Loucy (cell line): ENCODE measurements at regions not wholly inside any gene's neighbourhood (a gene's known extent, or its start where the extent isn't known, plus 50 kb on each side); places are given as distances from the start of the nearest gene placed in this dataset.

Experiments used
- H2AFZ ChIP-seq: fragments of 200-600 bp; sonication (generic); 2 replicates; pipeline ENCODE4 v1.6.0; 2016; ENCODE audit warnings: antibody characterized with exemption, mild to moderate bottlenecking, low read length, moderate library complexity
- H3F3A ChIP-seq: fragments of 200-600 bp; 2 replicates; pipeline ENCODE4 v1.6.0; 2016; ENCODE audit warnings: antibody characterized with exemption, low read depth, mild to moderate bottlenecking
- H3K27me3 ChIP-seq: fragments of 200-600 bp; sonication (generic); 2 replicates; pipeline ENCODE4 v1.6.1; 2014; ENCODE audit warnings: low read length, mild to moderate bottlenecking; ENCODE audit not compliant: insufficient read depth, poor library complexity, severe bottlenecking
- H3K36me3 ChIP-seq: fragments of 200-600 bp; sonication (generic); 2 replicates; pipeline ENCODE4 v1.6.1; 2016; ENCODE audit warnings: low read length; ENCODE audit not compliant: insufficient read depth
- H3K4me1 ChIP-seq: fragments of 200-600 bp; sonication (generic); 2 replicates; pipeline ENCODE4 v1.5.1; 2014; ENCODE audit warnings: low read length, mild to moderate bottlenecking; ENCODE audit not compliant: insufficient read depth, poor library complexity, severe bottlenecking
- H3K4me2 ChIP-seq: fragments of 200-600 bp; sonication (generic); 2 replicates; pipeline ENCODE4 v1.6.0; 2014; ENCODE audit warnings: antibody characterized with exemption, low read length, low read depth, mild to moderate bottlenecking; ENCODE audit not compliant: poor library complexity, severe bottlenecking
- H3K4me3 ChIP-seq: fragments of 200-600 bp; sonication (generic); 2 replicates; pipeline ENCODE4 v1.5.1; 2014; ENCODE audit warnings: low read length, mild to moderate bottlenecking, mixed read lengths; ENCODE audit not compliant: poor library complexity, severe bottlenecking
- H3K79me2 ChIP-seq: fragments of 200-600 bp; sonication (generic); 2 replicates; pipeline ENCODE4 v1.6.1; 2014; ENCODE audit warnings: low read length; ENCODE audit not compliant: insufficient read depth
- H3K9ac ChIP-seq: fragments of 200-600 bp; sonication (generic); 2 replicates; pipeline ENCODE4 v1.6.0; 2014; ENCODE audit warnings: mild to moderate bottlenecking, low read depth, low read length, moderate library complexity; ENCODE audit not compliant: poor library complexity, severe bottlenecking
- H3K9me2 ChIP-seq: fragments of 200-600 bp; sonication (generic); replicated peaks from 2 replicates; pipeline ENCODE4 v1.6.1; 2016; ENCODE audit warnings: low read depth, low read length, mixed read lengths
- H3K9me3 ChIP-seq: fragments of 200-600 bp; sonication (generic); 2 replicates; pipeline ENCODE4 v1.6.1; 2014; ENCODE audit warnings: mild to moderate bottlenecking, antibody characterized with exemption, low read length, low read depth; ENCODE audit not compliant: insufficient read depth
- H4K20me1 ChIP-seq: fragments of 200-600 bp; sonication (generic); 2 replicates; pipeline ENCODE4 v1.6.0; 2014; ENCODE audit warnings: antibody characterized with exemption, low read length, mild to moderate bottlenecking; ENCODE audit not compliant: insufficient read depth, poor library complexity, severe bottlenecking
- EZH2phosphoT487 ChIP-seq: fragments of 200-600 bp; IDR thresholded peaks from 2 replicates; pipeline ENCODE4 v1.6.1; 2018; ENCODE audit warnings: antibody characterized with exemption, mild to moderate bottlenecking, moderate library complexity, borderline replicate concordance
- TF ChIP-seq, protein P1 (sequence below): fragments of 200-600 bp; sonication (generic); conservative IDR thresholded peaks from 2 replicates; pipeline ENCODE4 v1.5.1; 2014; ENCODE audit warnings: mild to moderate bottlenecking, antibody characterized with exemption, low read length

- Histone ChIP-seq H3K9ac (no peak overlapping the region), H4K20me1 (no peaks in the 10 kb centered on the region), H3K4me1 (no peaks in the 10 kb centered on the region), H3K4me3 (no peak overlapping the region), H3K27me3 (no peaks in the 10 kb centered on the region), H3K36me3 (no peaks in the 10 kb centered on the region), H3F3A (no peaks in the 10 kb centered on the region), H3K9me2 (no peaks in the 10 kb centered on the region), H2AFZ (no peak overlapping the region), H3K79me2 (no peaks in the 10 kb centered on the region), H3K9me3 (no peaks in the 10 kb centered on the region; the same call in 1 of the 2 replicates), H3K4me2 (no peak overlapping the region)
- no peak for TF ChIP-seq EZH2phosphoT487
- TF ChIP-seq, protein P1, sequence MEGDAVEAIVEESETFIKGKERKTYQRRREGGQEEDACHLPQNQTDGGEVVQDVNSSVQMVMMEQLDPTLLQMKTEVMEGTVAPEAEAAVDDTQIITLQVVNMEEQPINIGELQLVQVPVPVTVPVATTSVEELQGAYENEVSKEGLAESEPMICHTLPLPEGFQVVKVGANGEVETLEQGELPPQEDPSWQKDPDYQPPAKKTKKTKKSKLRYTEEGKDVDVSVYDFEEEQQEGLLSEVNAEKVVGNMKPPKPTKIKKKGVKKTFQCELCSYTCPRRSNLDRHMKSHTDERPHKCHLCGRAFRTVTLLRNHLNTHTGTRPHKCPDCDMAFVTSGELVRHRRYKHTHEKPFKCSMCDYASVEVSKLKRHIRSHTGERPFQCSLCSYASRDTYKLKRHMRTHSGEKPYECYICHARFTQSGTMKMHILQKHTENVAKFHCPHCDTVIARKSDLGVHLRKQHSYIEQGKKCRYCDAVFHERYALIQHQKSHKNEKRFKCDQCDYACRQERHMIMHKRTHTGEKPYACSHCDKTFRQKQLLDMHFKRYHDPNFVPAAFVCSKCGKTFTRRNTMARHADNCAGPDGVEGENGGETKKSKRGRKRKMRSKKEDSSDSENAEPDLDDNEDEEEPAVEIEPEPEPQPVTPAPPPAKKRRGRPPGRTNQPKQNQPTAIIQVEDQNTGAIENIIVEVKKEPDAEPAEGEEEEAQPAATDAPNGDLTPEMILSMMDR, result no peak
These were observed 84.5 kb upstream of the C1orf174 start for GRCh38 chr1:3984586-3984985.

DNA sequence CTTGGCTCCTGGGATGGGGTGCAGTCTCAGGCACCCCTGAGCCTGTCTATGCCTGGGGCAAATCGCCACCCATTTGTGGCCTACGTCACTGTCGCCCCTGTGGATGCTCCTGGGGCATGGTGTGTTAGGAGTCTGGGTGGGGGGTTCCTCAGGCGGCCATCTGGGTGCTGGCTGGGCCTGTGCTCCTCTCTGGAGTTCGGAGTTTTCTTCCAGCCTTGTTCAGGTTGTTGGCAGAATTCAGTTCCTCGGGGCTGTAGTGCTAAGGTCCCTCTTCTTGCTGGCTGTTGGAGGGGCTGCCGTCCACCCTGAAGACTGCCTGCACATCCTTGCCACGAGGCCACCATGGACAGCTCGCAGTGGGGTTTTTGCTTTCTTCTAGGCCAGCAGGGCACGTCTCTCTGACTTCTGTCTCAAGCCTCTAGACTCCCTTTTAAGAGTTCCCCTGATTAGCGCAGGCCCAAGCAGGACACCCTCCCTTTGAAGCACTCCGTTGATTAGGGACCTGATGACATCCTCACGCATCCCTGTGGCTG is 86.7 kb upstream of the C1orf174 start:
- no peak overlapping the region for H3K9ac ChIP-seq
- no peak for TF ChIP-seq EZH2phosphoT487
- TF ChIP-seq, protein P1, result no peak
- H3K9me2 ChIP-seq, result no peaks in the 10 kb centered on the region
- H3K4me1 ChIP-seq, result no peaks in the 10 kb centered on the region
- H3K4me3 ChIP-seq, result no peak overlapping the region
- no peaks in the 10 kb centered on the region for H3K79me2 ChIP-seq
- no peaks in the 10 kb centered on the region for H3K36me3 ChIP-seq
- H3K27me3 ChIP-seq, result no peaks in the 10 kb centered on the region
- H3K4me2 ChIP-seq, result no peak overlapping the region
- H3K9me3 ChIP-seq, result no peaks in the 10 kb centered on the region; the same call in 1 of the 2 replicates
- H2AFZ ChIP-seq, result no peak overlapping the region
- H3F3A ChIP-seq, result no peaks in the 10 kb centered on the region
- no peaks in the 10 kb centered on the region for H4K20me1 ChIP-seq

DNA sequence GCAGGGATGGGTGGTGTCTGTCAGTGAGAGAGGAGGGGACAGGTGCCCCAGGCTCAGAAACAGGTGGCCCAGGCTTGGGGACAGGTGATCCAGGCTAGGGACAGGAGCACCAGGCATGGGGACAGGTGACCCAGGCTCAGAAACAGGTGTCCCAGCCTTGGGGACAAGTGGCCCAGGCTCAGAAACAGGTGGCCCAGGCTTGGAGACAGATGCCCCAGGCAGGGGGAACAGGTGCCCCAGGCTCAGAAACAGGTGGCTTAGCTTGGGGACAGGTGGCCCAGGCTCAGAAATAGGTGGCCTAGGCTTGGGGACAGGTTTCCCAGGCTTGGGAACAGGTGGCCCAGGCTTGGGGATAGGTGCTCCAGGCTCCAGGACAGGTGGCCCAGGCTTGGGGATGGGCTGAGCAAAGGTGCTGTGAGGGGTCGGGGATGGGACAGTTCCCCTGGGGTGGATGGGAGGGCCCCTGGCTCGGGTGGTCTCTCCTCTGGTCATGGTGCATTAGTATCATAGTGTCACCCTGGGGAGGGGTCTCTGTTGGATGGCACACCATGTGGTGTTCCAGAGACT is 87.7 kb upstream of the C1orf174 start:
- Histone ChIP-seq H3K4me1 (no peaks in the 10 kb centered on the region), H3K4me3 (no peak overlapping the region), H3K9ac (no peak overlapping the region), H2AFZ (no peak overlapping the region), H3K9me2 (no peaks in the 10 kb centered on the region), H3F3A (no peaks in the 10 kb centered on the region), H3K27me3 (no peaks in the 10 kb centered on the region), H3K4me2 (no peak overlapping the region), H3K36me3 (no peaks in the 10 kb centered on the region), H3K79me2 (no peaks in the 10 kb centered on the region), H4K20me1 (no peaks in the 10 kb centered on the region), H3K9me3 (peaks cover 4% of the 10 kb centered on the region; the same call in 1 of the 2 replicates)
- no peak for TF ChIP-seq EZH2phosphoT487
- TF ChIP-seq, protein P1, result no peak
